Testis (tissue), 2 donors: ENCODE measurements at regions not wholly inside any gene's neighbourhood (a gene's known extent, or its start where the extent isn't known, plus 50 kb on each side); places are given as distances from the start of the nearest gene placed in this dataset.

Experiments
- DNase-seq: peaks from one replicate; pipeline ENCODE4 v3.0.0-alpha.2; 2019
- H3K27ac ChIP-seq, 2 donors: fragments of 200-600 bp; sonication (generic); one replicate each; pipeline ENCODE4 v1.5.1; 2019
- H3K27me3 ChIP-seq: fragments of 200-600 bp; sonication (generic); one replicate; pipeline ENCODE4 v1.5.1; 2019
- H3K36me3 ChIP-seq: fragments of 200-600 bp; sonication (generic); one replicate; pipeline ENCODE4 v1.5.1; 2017; ENCODE audit warnings: low read depth; ENCODE audit errors: missing control alignments
- H3K4me1 ChIP-seq: fragments of 200-600 bp; sonication (generic); one replicate; pipeline ENCODE4 v1.5.1; 2019
- H3K4me3 ChIP-seq, 2 donors: fragments of 200-600 bp; sonication (generic); one replicate each; pipeline ENCODE4 v1.5.1; 2017 to 2019
- H3K9me3 ChIP-seq: fragments of 200-600 bp; sonication (generic); one replicate; pipeline ENCODE4 v1.5.1; 2017
- POLR2A ChIP-seq: fragments of 450-650 bp; IDR thresholded peaks from one replicate; pipeline ENCODE4 v1.6.1; 2017; ENCODE audit warnings: antibody characterized with exemption, mild to moderate bottlenecking, moderate library complexity
- WGBS, 2 donors: methylation state at CpG; one replicate each; pipeline ENCODE4 v1.1.5; 2018; 5-methylcytosine and 5-hydroxymethylcytosine counted together
- intact Hi-C: fragments of 100-400 bp; cut with DNase I; formaldehyde crosslinking; loops from one replicate; pipeline ENCODE4 v1.15.1; 2023; ENCODE audit warnings: low total_unique reads
- TF ChIP-seq, protein P1 (sequence below), 3 experiments: fragments of 450-650 bp in 2 of 3; fragments of 200-600 bp in 1 of 3; sonication (generic) in 1 of 3; IDR thresholded peaks; one replicate each; pipeline ENCODE4 v1.5.1; 2016 to 2019; ENCODE audit warnings: antibody characterized with exemption in 3 of 3, mild to moderate bottlenecking in 2 of 3, moderate library complexity in 1 of 3

DNA sequence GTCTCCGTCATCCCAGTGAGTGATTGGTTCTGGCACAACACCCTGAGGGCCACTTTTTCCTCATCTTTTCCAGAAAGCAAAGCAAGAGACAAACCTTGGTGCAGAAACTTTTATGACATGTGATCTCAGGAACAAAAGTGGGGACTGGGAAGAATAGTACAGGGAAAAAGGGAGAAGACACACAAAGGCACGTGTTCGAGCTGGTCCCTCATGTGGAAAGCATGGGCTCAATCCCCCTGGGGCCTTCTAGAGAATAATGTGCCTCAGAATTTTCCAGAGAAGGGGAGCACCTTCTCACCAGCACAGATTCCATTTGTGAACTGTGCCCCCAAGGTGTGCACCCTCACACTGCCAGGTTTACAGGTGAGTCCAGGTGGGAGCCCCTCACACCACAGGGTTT is 312.6 kb downstream of the FBXO15 start:
- TF ChIP-seq POLR2A: no peak
- TF ChIP-seq, protein P1, sequence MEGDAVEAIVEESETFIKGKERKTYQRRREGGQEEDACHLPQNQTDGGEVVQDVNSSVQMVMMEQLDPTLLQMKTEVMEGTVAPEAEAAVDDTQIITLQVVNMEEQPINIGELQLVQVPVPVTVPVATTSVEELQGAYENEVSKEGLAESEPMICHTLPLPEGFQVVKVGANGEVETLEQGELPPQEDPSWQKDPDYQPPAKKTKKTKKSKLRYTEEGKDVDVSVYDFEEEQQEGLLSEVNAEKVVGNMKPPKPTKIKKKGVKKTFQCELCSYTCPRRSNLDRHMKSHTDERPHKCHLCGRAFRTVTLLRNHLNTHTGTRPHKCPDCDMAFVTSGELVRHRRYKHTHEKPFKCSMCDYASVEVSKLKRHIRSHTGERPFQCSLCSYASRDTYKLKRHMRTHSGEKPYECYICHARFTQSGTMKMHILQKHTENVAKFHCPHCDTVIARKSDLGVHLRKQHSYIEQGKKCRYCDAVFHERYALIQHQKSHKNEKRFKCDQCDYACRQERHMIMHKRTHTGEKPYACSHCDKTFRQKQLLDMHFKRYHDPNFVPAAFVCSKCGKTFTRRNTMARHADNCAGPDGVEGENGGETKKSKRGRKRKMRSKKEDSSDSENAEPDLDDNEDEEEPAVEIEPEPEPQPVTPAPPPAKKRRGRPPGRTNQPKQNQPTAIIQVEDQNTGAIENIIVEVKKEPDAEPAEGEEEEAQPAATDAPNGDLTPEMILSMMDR (IDR thresholded peaks at IDR 0.05): no peak
- H3K36me3 ChIP-seq: no peaks in the 10 kb centered on the region
- no peak overlapping the region for H3K4me3 ChIP-seq
- no peaks in the 10 kb centered on the region for H3K27me3 ChIP-seq
- no peak overlapping the region for H3K27ac ChIP-seq
- WGBS, 2 donors: 85 to 97% methylated on average over 3 of the region's 3 CpGs
- H3K9me3 ChIP-seq: no peaks in the 10 kb centered on the region
- intact Hi-C loops: no loop called here
- no peak for DNase-seq
- H3K4me1 ChIP-seq: no peaks in the 10 kb centered on the region

DNA sequence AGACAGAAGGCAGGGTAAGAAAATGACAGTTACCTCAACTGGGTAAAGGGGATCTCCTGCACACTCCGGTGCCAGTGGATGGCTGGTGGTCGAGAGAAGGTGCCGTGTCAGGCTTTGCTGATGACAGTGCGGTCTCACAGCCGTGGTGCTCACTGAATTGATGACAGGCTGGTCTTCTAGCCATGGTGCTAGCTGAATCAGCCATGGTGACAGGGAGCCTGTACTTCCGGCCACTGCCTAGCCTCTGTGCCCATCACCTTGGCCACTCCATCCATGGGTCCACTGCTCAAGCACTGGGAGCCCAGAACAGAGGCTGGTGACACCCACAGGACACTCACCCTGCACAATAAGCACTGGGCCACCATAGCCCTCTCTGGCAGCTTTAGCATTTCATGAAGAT is 315.9 kb downstream of the FBXO15 start:
- Histone ChIP-seq H3K27me3 (no peaks in the 10 kb centered on the region), H3K36me3 (no peaks in the 10 kb centered on the region), H3K9me3 (no peaks in the 10 kb centered on the region), H3K4me1 (no peaks in the 10 kb centered on the region), H3K4me3 (no peak overlapping the region), H3K27ac (no peak overlapping the region)
- WGBS, 2 donors: 95% methylated on average over 6 of the region's 6 CpGs; no CpG with 5 or more reads in 1 of the 2 donors
- intact Hi-C loops: no loop called here
- TF ChIP-seq, protein P1 (IDR thresholded peaks at IDR 0.05): no peak
- no peak for TF ChIP-seq POLR2A
- no peak for DNase-seq

DNA sequence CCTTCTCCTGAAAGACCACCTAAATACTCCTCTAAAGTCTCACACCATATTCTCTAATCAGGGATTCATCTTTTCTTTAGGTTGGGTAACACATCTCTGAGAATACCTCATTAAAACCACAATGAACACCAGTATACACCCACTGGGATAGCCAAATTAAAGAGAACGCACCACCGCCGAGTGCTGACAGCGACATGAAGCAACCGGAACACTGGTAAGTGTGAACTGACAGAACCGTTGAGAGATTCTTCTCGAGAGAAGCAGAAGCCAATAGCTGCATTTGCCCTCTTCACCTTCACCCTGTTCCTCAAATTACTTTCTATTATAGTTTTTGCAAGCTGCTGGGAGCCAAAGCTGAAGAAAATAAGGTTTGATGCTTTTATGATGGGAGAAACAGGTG is 318.5 kb downstream of the FBXO15 start:
- H3K27ac ChIP-seq: no peak overlapping the region
- intact Hi-C loops: no loop called here

DNA sequence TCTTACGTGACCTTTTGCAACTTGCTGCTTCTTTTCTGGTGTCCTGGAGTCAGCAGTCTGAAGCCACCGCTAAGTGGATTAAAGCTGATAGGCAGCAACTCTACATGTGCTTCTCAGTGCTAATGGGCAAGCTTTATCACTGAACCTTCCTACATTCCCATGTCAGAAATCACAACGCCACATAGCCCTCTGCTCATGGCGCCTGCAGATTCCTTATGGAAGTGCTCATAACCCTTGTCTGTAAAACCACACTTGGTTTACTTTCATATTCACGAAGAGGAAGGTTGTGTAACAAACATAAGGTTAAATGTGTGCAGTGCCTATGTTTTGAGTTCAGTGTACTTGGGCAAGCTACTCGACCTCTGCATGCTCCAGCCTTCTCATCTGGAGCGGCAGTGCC is 319.8 kb downstream of the FBXO15 start:
- H3K27ac ChIP-seq: no peak overlapping the region
- DNase-seq: no peak
- no peaks in the 10 kb centered on the region for H3K4me1 ChIP-seq
- no peaks in the 10 kb centered on the region for H3K27me3 ChIP-seq
- TF ChIP-seq, protein P1 (IDR thresholded peaks at IDR 0.05): no peak
- TF ChIP-seq POLR2A: no peak
- WGBS, 2 donors: 48 to 80% methylated on average over 7 of the region's 7 CpGs
- H3K9me3 ChIP-seq: no peaks in the 10 kb centered on the region
- H3K4me3 ChIP-seq: no peak overlapping the region
- no peaks in the 10 kb centered on the region for H3K36me3 ChIP-seq
- intact Hi-C loops: no loop called here

More for the DNA sequence above, 318.5 kb downstream of the FBXO15 start:
- no peak for DNase-seq
- Histone ChIP-seq H3K27me3 (no peaks in the 10 kb centered on the region), H3K4me3 (no peak overlapping the region), H3K36me3 (no peaks in the 10 kb centered on the region), H3K4me1 (no peaks in the 10 kb centered on the region), H3K9me3 (no peaks in the 10 kb centered on the region)
- no peak for TF ChIP-seq POLR2A
- TF ChIP-seq, protein P1 (IDR thresholded peaks at IDR 0.05): no peak
- WGBS, 2 donors: 81% methylated on average over 7 of the region's 7 CpGs

DNA sequence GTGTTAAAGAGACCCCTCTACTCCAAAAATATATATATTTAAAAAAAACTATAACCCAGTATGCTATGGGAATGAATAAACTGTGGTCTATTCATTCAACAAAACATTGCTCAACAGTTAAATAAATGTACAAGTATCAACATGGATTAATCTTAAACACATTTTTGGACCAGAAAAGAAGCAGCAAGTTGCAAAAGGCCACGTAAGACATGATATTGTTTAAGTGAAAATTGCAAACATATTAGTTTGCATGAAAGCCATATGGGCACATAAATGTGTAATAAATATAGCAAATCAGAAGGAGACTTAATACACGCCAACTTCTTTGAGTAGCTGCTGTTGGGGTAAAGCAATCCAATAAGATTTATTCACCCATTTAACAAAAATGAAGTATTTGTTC is 321.5 kb downstream of the FBXO15 start:
- H3K36me3 ChIP-seq: no peaks in the 10 kb centered on the region
- H3K9me3 ChIP-seq: no peaks in the 10 kb centered on the region
- DNase-seq: no peak
- TF ChIP-seq, protein P1 (IDR thresholded peaks at IDR 0.05): no peak
- no peak for TF ChIP-seq POLR2A
- intact Hi-C loops: no loop called here
- H3K4me3 ChIP-seq: no peak overlapping the region
- 89% methylated on average over 2 of the region's 2 CpGs for WGBS, 2 donors
- H3K27ac ChIP-seq: no peak overlapping the region
- no peaks in the 10 kb centered on the region for H3K4me1 ChIP-seq
- no peaks in the 10 kb centered on the region for H3K27me3 ChIP-seq
